ENCODE measurements at regions not wholly inside any gene's neighbourhood (a gene's known extent, or its start where the extent isn't known, plus 50 kb on each side); places are given as distances from the start of the nearest gene placed in this dataset.
A peak's percentile ranks its signal among the peaks of the same experiment; 100 is the strongest.
"Not testable (repeated sequence)": the region's sequence is repeated elsewhere in the genome, so short reads cannot be mapped to it uniquely, and the experiment has no call there.

DNA sequence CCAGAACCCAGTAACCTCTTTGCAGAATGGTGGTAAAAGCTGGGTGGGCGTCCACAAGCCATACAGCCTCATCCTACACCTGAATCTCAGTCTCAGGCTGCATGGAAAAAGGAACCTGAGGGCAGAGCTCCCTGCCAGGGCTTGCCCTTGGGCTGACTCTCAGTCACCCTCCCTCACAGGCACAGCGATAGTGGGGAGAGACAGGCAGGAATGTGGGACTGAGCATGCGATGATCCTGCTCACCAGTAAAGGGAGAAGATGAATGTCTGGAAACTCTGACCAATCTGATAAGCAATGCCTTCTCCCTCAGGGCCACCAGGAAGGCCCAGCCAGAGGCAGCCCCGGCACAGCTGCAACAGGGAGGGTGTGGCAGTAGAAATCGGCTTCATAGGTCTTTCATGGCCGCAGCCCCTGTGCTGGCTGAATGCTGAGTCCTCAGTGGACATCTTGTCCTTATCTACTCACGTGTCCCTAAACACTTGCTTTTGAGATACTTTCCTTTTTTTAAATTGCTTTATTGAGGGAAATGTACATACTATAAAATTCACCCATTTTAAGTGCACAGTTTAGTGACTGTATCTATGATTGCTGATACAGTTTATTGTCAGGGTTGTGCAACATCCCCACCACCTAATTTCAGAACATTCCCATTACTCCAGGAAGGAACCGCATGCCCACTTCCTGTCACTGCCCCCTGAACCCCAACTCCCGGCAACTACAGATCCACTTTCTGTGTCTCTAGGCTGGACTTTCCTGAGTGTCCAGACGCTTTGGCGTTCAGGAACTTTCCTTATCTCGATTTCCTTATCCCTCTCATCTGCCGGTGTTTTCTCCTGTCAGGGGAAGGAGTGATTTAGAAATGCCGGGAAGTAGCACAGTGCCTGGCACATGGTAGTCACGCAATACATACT is 258.1 kb downstream of the PCNX1 start:
- no peak overlapping the region for H3K4me3 ChIP-seq (replicated peaks; ENCODE audit: low read depth, low read length)
- TF ChIP-seq, protein P1, sequence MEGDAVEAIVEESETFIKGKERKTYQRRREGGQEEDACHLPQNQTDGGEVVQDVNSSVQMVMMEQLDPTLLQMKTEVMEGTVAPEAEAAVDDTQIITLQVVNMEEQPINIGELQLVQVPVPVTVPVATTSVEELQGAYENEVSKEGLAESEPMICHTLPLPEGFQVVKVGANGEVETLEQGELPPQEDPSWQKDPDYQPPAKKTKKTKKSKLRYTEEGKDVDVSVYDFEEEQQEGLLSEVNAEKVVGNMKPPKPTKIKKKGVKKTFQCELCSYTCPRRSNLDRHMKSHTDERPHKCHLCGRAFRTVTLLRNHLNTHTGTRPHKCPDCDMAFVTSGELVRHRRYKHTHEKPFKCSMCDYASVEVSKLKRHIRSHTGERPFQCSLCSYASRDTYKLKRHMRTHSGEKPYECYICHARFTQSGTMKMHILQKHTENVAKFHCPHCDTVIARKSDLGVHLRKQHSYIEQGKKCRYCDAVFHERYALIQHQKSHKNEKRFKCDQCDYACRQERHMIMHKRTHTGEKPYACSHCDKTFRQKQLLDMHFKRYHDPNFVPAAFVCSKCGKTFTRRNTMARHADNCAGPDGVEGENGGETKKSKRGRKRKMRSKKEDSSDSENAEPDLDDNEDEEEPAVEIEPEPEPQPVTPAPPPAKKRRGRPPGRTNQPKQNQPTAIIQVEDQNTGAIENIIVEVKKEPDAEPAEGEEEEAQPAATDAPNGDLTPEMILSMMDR (IDR thresholded peaks at IDR 0.05; ENCODE audit: low read length, missing control alignments): no peak
- peak; percentile 37 for DNase-seq (ENCODE audit: low read depth)

- DNase-seq (ENCODE audit: low read depth): peak; percentile 93
- TF ChIP-seq, protein P1 (IDR thresholded peaks at IDR 0.05; ENCODE audit: low read length, missing control alignments): no peak
- no peak overlapping the region for H3K4me3 ChIP-seq (replicated peaks; ENCODE audit: low read depth, low read length)
These were observed 259.1 kb downstream of the PCNX1 start for GRCh38 chr14:71166180-71166837.

GRCh38 chr14:71167325-71167950 is 260.2 kb downstream of the PCNX1 start:
- not testable (repeated sequence) for H3K4me3 ChIP-seq (replicated peaks; ENCODE audit: low read depth, low read length); DNase-seq (ENCODE audit: low read depth)

GRCh38 chr14:71168161-71168560 is 260.9 kb downstream of the PCNX1 start:
- H3K4me3 ChIP-seq (replicated peaks; ENCODE audit: low read depth, low read length); DNase-seq (ENCODE audit: low read depth): not testable (repeated sequence)

DNA sequence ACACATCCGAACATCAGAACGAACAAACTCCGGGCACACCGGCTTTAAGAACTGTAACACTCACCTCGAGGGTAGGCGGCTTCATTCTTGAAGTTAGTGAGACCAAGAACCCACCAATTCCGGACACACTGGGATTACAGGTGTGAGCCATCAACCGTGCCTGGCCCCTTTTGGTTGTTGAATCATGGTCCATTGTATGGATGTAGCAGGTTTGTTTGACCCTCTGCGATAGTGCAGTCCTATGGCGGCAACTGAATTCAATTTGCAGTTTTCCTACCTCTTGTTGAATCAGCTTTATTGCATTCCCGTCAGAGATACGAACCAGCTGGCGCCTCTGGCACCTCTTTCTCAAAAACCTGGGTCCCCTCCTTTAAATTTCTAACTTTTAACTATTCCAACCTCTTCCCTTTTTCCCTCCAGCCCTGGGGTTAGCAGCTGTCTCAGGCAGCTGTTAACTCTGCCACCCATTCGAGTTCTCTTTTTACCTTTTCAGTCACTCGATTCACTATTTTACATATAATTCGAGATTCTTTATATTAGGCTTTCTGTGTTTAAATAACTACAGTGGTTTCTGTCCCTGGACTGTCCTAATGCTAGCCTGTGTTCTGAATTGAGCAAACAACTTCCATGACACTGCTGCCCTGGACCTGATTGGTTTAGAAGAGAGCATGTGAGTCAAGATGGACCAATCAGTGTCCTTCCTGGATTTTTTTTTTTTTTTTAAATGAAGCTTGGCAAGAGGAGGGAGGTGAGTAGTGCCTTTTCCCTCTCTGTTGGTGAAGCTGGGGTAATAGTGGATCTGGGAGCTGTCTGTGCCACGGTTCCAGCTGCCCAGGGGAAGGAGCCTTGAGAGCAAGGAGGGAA is 261.5 kb downstream of the PCNX1 start:
- no peak for DNase-seq (ENCODE audit: low read depth)
- TF ChIP-seq, protein P1 (IDR thresholded peaks at IDR 0.05; ENCODE audit: low read length, missing control alignments): no peak
- H3K4me3 ChIP-seq (replicated peaks; ENCODE audit: low read depth, low read length): no peak overlapping the region

DNA sequence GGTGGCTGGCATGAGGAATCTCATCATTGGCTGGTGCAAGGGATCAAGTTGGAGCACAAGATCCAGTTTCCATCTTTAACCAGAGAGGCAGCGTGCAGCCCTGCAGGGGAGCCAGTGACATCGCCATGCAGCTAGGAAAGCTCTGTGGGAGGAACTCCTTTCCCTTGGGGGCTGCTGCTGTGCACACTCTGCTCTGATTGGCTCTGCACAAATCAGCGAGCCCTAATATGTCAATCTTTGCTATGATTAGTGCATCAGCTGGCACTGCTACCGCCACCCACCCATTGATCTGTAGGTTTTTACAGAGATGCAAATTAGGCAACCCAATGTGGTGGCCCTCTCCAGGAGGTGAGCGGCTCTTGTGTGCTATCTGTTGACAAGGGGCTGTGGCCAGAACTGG is 262.6 kb downstream of the PCNX1 start:
- DNase-seq (ENCODE audit: low read depth): no peak
- H3K4me3 ChIP-seq (replicated peaks; ENCODE audit: low read depth, low read length): no peak overlapping the region
- TF ChIP-seq, protein P1 (IDR thresholded peaks at IDR 0.05; ENCODE audit: low read length, missing control alignments): no peak

DNA sequence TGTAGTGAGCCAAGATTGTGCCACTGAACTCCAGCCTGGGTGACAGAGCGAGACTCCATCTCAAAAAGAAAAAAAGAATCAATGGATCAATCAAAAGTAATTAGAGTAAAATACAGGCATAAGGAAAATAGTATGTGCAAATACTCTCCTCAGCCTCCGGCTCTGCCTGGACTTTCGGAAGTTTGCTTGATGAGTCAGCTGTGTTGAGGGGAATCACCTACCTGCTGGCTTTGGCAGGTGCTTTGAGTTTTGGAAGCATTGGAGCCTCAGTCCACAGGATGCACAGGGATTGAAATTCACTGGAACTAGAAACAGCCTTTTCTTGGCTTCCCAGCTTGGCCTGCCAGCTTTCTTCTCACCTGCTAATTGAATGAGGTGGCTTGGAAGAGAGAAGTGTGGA is 268.2 kb downstream of the PCNX1 start:
- no peak for DNase-seq (ENCODE audit: low read depth)

More for the DNA sequence above, 268.2 kb downstream of the PCNX1 start:
- no peak overlapping the region for H3K4me3 ChIP-seq (replicated peaks; ENCODE audit: low read depth, low read length)
- TF ChIP-seq, protein P1 (IDR thresholded peaks at IDR 0.05; ENCODE audit: low read length, missing control alignments): no peak

Data from fibroblast of pulmonary artery (primary cell).